K562 (cell line): ENCODE measurements at regions not wholly inside any gene's neighbourhood (a gene's known extent, or its start where the extent isn't known, plus 50 kb on each side); places are given as distances from the start of the nearest gene placed in this dataset.

ENCODE experiments used
- BRD4 ChIP-seq: fragments of 200-600 bp; sonication (generic); IDR thresholded peaks from 2 replicates; pipeline ENCODE4 v1.6.1; 2017; ENCODE audit warnings: inconsistent platforms
- CTCF ChIP-seq, 3 experiments: IDR thresholded peaks in 2 of 3; conservative IDR thresholded peaks in 1 of 3; 2 replicates each; pipeline ENCODE4 v1.5.1; 2011 to 2012; ENCODE audit warnings: low read length in 3 of 3, mild to moderate bottlenecking in 3 of 3, control low read depth in 2 of 3, improper control_type of control experiment in 1 of 3, inconsistent platforms in 1 of 3, low read depth in 1 of 3, mixed read lengths in 1 of 3, moderate library complexity in 1 of 3; ENCODE audit not compliant: insufficient read depth in 2 of 3
- EHMT2 ChIP-seq: fragments of 450-650 bp; IDR thresholded peaks from 2 replicates; pipeline ENCODE4 v1.6.1; 2018; ENCODE audit warnings: antibody characterized with exemption
- SOX6 ChIP-seq: fragments of 450-650 bp; IDR thresholded peaks from 2 replicates; pipeline ENCODE4 v1.6.1; 2014; ENCODE audit warnings: mild to moderate bottlenecking

- TF ChIP-seq CTCF (IDR thresholded peaks at IDR 0.05 in 2 of 3, conservative IDR thresholded peaks at IDR 0.05 in 1 of 3; ENCODE audit: insufficient read depth in 2 of 3, low read depth in 1 of 3, low read length in 3 of 3) (no peak), SOX6 (no peak), EHMT2 (no peak), BRD4 (no peak)
Measured at GRCh38 chr16:17747081-17747756, 276.5 kb upstream of the XYLT1 start.
